HTR-8/SVneo (cell line): ENCODE measurements at regions not wholly inside any gene's neighbourhood (a gene's known extent, or its start where the extent isn't known, plus 50 kb on each side); places are given as distances from the start of the nearest gene placed in this dataset.
"Not testable (repeated sequence)": the region's sequence is repeated elsewhere in the genome, so short reads cannot be mapped to it uniquely, and the experiment has no call there.

Source experiments
- DNase-seq: peaks from one replicate; pipeline ENCODE4 v3.0.0; 2011; ENCODE audit warnings: low spot score, mixed read lengths; ENCODE audit not compliant: insufficient read length
- FAIRE-seq: peaks from 2 replicates; lab custom pipeline; 2011; peaks lifted over from hg19 to GRCh38; lab: Jason Lieb, UNC

DNA sequence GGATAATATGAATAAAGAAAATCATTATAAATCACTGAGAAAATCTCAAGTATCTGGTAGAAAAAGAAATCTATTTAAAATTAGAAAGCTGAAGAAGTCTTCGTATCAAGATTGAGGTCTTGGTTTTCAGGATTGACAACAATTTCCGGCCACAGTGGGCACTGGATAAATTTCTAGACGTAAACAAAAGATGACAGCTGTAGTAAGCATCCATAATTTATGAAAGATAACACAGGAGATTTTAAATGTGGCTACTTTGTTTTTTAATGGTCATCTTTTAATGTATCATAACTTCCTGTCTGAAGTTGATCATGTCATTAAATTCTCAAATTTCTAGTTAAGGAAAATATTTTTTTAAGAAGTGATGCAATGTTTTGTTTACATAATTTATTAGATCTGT, 444.2 kb downstream of the HTR1B start:
- no peak for FAIRE-seq
- DNase-seq, result no peak

DNA sequence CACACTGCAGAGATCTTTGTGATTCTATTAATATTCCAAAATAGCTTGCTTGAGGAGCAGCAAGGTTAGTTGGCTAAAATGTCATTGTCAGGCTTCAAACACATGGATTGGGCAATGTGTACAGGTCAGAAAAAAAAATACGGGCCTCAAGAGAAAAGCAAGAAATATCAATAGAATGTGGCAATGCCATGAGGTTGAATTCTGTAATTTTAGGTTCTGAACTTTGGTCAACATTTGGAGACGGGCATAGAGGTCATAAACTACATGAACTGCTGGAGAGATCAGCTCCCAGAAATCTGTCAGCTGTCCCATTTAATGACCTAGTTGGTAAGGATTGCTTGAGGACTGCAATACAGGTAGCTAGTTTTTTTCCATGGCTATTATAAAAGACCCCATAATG, 445.8 kb downstream of the HTR1B start:
- no peak for DNase-seq

DNA sequence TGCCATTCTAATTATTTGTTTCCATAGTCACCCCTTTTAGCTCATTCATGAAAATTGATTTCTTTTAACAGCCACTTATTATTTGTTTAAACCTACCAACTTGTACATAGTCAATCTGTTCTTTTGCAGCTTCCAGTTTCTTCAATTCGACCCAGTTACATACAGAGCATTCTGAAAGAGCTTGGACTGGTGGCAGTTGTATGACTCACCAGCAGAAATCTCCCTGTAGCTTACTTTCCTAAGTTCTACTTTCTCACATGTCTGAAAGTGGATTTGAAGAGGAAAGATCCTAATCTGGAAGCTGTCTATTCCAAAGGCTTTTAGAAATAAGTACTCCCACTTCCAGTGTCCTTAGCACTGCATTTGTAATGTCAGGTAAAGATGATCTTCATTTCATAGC, 447.9 kb downstream of the HTR1B start:
- DNase-seq, result no peak
- FAIRE-seq, result no peak

More for the DNA sequence above, 445.8 kb downstream of the HTR1B start:
- FAIRE-seq, result no peak

DNA sequence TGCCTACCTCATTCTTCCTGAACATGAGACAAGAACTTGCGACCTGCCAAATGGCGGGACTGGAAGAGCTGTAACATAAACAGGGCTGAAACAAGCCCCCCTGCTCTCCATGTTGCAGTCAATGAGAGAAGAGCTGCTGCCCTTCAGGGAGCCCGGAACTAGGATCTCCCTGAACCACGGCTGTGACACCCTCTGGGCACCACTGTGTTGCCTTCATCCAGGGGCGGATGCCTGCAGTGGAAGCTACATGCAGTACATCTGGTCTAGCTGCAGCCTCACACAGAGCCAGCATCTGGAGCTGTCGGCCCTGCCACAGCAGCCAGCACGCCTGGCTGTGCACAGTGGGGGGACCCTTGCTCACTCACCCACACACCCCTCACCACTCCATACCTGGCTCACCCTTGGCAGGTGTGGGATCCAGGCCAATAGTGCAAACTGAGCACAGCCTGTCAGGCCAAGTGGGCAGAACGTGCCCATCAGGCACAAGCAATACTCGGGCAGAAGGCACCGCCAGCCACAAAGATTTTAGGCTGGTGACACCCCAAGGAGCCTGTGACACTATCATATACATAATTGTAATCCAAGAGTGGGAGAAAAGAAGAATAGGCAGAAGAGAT, 451.3 kb downstream of the HTR1B start:
- FAIRE-seq, result no peak

DNA sequence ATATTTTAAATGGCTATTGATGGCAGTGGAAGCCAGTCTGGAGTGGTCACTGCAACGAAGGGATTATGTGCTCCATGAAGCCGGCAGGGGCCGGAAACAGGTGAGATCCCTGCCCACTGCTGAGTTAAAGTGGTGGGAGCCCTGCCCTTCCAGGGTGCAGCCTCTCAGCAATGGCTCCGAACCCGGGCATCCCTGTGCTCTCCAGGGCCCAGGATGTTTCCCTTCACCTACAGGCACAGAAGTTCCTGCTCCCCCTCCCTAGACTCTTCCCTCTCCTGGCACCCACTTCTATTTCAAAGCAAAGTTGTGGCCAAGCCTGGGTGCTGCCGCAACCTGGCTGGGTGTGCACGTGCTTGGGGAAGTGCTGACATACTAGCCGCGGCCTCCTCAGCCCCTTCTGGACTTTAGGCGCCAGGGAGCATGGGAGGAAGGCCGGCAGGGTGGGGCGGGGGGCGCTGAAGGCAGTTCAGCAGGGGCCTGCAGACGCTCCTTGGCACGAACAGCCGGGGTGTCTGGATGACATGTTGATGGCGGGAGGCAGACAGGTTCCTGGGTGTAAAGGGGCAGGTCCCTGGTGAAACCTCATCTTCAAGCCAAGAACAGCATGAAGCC, 452.3 kb downstream of the HTR1B start:
- FAIRE-seq (no peak), DNase-seq (no peak)

More for the DNA sequence above, 451.3 kb downstream of the HTR1B start:
- no peak for DNase-seq

DNA sequence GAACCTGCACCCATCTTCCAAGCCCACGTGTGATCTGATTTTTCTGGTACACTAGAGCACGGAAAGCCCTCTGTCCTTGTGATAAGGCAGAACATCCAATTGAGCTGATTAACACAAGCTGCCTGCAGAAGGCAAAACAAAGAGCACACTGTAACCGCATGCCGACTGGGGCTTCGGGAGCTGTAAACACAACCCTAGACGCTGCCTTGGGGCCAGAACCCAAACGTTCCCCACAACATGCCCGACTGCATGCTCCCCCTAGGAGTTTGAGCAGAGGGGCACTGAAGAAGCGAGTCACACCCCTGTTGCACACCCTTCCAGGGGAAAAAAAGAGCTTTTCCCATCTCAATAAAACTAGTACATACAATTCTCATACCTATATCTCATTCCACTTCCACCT, 470.7 kb downstream of the HTR1B start:
- DNase-seq, result no peak
- FAIRE-seq, result no peak

DNA sequence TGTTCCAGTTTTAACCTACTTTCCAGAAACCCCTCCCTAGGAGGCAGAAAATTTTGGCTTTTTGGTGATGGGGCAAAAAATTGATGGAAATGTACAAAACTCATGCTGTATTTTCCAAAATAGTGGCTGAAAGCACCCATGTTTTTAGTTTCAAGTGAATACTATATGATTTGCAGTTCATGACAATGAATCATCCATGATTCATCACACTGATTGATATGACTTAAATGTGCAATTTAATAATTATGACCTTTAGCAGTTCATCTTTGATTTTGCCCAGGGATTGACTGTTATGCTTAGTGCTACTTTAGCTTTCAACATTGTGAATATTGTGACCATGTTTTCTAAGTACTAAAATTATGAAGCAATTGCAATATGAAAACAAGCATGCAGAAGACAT, 478.7 kb downstream of the HTR1B start:
- DNase-seq (no peak), FAIRE-seq (no peak)

DNA sequence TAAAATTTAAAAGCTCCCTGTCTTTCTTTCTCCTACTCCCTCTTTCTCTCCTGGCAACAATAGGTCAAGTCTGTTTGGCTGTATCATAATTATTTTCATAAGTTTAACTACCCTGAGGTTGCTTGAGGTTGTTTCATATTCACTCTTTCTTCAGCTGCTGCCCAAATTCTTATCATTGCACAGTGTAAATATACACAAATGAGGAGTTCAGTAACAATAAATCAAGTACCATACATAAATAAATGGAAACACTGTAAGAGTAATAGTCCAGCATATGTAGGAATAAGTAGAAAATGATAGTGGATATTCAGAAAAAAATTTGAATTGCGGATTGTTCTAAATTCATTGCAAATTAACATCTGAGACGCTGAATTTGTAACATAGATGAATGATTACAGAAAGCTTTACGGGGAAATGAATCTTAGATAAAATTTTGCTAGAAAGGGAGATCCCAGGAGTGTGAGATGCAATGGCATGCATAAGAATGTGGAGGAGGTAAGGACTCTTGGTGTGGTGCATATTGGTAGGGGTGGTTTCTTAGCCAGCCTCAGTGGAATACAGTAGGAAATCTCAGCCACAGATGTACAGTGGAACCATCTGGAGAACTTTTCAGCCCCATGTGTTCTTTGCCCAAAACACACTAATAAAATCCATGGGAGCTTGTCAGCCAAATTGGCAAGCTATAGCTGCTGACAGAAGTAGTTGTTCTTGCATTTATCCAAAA, 480.7 kb downstream of the HTR1B start:
- DNase-seq (no peak), FAIRE-seq (no peak)

DNA sequence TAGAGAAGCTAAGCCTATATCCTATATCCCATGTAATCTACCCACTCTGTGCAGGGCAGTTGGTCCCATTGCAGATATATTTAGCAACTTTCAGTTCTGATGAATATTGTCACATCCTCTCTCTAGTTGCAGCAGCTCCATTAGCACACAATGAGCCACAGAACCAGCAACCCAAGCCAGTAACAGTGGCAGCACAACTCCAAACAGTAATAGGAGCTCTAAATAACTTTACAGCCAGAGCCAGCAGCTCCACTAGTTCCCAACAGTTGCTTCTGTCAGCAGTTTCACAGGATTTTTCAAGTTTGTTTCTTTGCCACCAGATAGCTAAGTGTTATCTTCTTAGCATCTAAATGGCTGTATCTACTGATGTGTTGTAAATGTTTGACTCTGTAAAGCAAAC, 490.8 kb downstream of the HTR1B start:
- FAIRE-seq, result no peak

DNA sequence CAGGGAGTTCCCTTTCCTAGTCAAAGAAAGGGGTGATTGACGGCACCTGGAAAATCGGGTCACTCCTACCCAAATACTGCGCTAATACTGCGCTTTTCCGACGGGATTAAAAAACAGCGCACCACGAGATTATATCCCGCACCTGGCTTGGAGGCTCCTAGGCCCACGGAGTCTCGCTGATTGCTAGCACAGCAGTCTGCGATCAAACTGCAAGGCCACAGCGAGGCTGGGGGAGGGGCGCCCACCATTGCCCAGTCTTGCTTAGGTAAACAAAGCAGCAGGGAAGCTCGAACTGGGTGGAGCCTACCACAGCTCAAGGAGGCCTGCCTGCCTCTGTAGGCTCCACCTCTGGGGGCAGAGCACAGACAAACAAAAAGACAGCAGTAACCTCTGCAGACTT, 504.1 kb downstream of the HTR1B start:
- DNase-seq, FAIRE-seq: not testable (repeated sequence)

More for the DNA sequence above, 490.8 kb downstream of the HTR1B start:
- DNase-seq, result no peak

DNA sequence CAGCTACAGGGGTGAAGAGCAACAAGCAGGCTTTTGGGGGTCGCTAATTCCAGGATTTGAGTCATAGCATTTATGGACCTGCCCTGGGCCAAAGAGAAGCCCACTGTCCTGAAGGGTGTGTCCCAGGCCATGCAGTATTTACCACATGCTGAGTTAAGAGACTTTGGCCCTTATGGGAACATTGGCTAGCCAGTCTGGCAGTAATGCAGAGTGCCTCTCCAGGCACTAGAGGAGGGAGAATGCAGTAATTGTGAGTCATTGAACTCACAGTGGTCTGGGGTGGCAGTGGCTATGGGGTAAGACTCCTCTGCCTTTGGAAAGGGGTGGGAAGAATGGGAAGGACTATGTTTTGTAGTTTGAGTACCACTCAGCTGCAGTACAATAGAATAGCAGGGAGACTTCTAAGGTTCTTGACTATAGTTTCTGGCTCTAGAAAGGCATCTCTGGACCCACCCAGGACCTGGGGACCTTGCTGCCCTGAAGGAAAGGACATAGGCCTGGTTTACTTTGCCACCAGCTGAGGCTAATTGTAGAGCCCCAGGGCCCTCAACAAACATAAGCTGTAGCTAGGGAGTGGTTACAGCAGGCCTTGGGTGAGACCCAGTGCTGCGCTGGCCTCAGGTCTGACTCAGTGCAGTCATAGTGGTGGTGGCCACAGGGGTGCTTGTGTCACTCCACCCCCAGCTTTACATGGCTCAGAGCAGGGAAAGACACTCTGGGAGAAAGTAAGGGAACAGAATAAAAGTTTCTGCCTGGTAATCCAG, 520.9 kb downstream of the HTR1B start:
- no peak for DNase-seq
- no peak for FAIRE-seq

DNA sequence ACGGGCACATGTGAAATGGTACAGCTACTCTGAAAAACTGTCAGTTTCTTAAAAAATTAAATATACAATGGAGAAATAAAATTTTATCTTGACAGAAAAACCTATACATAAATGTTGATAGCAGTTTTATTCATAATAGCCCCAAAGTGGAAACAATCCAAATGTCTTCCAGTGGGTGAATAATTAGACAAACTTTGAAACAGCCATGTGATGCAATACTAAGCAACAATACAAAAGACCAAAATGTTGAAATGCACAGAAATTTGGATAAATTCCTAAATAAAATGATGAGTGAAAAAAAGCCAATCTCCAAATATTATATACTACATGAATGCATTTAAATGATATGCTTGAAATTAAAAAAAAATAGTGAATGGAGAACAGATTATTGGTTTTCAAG, 523.1 kb downstream of the HTR1B start:
- DNase-seq, result no peak
- FAIRE-seq, result no peak

DNA sequence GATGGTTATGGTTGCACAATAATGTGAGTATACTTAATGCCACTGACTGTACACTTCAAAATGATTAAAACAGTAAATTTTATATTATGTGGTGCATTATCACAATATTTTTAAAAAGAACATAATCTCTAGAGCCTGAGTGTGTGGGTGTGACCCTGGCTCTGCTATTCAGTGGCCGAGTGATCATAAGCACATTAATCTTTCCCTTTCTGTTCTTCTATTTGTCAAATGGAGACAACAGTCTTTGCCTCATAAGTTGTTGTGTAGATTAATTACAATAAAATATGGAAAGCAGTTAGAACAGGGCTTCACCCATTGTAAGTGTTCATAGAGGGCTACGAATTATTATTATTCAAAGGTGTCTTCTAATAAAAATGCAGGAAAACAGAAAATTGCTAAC, 548.6 kb downstream of the HTR1B start:
- FAIRE-seq (no peak), DNase-seq (no peak)

GRCh38 chr6:76905541-76905940, 557.8 kb downstream of the HTR1B start:
- not testable (repeated sequence) for DNase-seq, FAIRE-seq

DNA sequence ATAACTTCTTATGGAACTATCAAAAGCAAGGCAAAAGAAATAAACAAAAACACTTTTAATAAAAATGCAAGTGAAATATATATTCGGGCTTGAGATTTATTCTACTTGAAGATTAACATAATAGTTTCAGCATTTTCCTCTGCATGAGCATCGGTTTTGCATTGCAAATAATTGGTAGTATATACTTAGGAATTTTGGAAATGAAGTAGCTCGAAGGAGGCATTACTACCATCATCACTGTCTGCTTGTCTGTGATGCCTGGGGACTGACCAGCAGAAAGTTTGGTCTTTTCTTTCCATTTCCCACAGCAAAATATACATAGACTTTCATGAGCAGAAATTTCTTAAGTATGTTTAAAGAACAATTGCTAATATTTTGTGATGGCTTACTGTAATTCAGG, 570.7 kb downstream of the HTR1B start:
- no peak for DNase-seq

GRCh38 chr6:76888351-76888750, 574.9 kb downstream of the HTR1B start:
- FAIRE-seq (no peak), DNase-seq (no peak)

More for the DNA sequence above, 570.7 kb downstream of the HTR1B start:
- no peak for FAIRE-seq

GRCh38 chr6:76886900-76887299, 576.4 kb downstream of the HTR1B start:
- DNase-seq (no peak), FAIRE-seq (no peak)

DNA sequence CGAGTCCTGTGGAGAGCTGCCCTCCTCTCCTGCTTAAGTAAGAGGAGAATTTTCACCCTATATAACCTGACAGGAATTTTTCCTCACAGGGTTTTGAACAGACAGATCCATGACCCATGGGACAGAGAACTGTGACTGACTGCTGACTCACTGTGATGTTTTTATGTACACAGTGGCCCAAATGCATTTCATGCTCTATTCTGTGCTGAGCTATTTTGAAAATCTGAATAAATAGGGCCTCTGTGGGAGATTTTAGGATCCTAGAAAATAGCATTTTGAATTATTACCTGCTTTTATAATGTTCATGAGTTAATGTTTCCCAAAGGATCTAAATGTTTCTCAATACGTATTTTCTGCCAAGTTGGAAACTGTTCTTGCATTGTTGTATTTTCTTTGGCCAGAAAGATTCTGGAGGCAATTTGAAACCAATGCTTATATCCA, 577.4 kb downstream of the HTR1B start:
- FAIRE-seq (no peak), DNase-seq (no peak)

GRCh38 chr6:76881414-76881813, 581.9 kb downstream of the HTR1B start:
- no peak for FAIRE-seq

DNA sequence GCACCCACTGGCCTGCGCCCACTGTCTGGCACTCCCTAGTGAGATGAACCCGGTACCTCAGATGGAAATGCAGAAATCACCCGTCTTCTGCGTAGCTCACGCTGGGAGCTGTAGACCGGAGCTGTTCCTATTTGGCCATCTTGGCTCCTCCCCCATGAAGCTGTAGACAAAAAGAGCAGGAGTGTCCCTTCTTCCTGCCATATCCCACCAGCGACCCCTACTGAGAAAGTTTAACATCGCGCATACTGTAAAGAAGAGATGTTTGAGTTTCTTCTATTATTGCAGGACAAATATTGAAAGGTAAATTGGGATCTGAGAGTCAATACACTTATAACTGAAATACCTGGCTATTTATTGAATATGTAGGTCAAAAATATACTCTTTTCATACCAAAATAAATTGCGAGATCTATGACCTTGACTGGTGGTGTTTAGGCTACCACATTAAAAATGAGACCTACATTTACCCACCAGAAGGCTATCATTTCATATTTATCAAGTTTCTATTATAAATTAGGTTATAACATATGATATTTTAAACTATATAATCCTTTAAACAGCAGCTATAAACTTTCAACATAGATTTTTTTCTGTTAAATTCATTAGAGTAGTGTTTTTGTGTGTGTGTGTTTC, 586.3 kb downstream of the HTR1B start:
- FAIRE-seq, result no peak
- DNase-seq, result no peak

More at GRCh38 chr6:76881414-76881813, 581.9 kb downstream of the HTR1B start:
- DNase-seq, result no peak
